K562 (cell line): ENCODE measurements at regions not wholly inside any gene's neighbourhood (a gene's known extent, or its start where the extent isn't known, plus 50 kb on each side); places are given as distances from the start of the nearest gene placed in this dataset.

Experiments used
- EGR1 ChIP-seq: fragments of 450-650 bp; conservative IDR thresholded peaks from 2 replicates; pipeline ENCODE4 v1.6.1; 2017; ENCODE audit warnings: mild to moderate bottlenecking
- KDM2B ChIP-seq: fragments of 250-450 bp; sonication (Bioruptor Pico); IDR thresholded peaks from 2 replicates; pipeline ENCODE4 v1.8.0; 2021; ENCODE audit warnings: mild to moderate bottlenecking, moderate library complexity
- PHTF2 ChIP-seq: fragments of 250-450 bp; sonication (Bioruptor Pico); IDR thresholded peaks from 2 replicates; pipeline ENCODE4 v1.5.0; 2021; ENCODE audit warnings: mild to moderate bottlenecking
- SMARCA4 ChIP-seq: fragments of 450-650 bp; IDR thresholded peaks from 2 replicates; pipeline ENCODE4 v1.6.1; 2016
- ZNF318 ChIP-seq, 2 experiments: fragments of 450-650 bp; IDR thresholded peaks; 2 replicates each; pipeline ENCODE4 v1.6.1; 2016; ENCODE audit warnings: mild to moderate bottlenecking in 2 of 2, borderline replicate concordance in 1 of 2, low read depth in 1 of 2, moderate library complexity in 1 of 2
- ZNF512 ChIP-seq: IDR thresholded peaks from 2 replicates; pipeline ENCODE4 v1.6.1; 2016; ENCODE audit warnings: missing genetic modification characterization, missing compliant biosample characterization

DNA sequence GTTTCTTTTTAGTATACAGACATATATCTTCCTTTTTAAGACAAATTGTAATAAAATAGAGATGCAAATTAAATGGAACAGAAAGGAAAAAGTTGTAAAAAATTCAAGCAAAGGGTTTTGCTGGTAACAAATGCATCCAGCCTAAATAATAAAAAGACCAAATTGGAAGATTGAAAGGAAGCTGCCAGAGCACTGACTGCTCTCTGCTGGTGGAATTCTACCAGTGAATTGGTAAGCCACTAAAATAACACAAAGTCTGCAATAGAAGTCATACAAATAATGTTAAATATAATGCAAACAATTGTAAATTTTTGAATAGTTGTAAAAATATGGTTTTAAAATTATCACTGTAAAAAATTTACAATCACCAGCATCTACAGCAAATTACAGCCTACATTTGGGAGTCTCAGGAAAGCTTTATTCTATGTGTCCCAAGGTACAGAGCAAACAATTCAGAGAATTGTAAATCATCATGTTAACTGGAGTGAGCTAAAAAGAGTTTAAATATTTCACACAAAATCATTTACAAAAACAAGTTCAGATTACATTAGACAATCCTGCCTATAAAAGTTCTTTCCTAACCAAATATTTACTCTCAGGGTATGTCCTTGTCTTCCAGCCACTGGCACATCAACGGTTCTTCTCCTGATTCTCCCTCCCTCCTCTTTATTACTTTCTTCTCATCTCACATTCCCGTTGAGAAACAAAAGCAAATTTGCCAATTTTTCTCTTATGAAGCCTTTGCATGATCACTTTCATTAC is 1322.5 kb downstream of the PCDH7 start (continued):
- TF ChIP-seq ZNF318 (IDR thresholded peaks at IDR 0.05; ENCODE audit: borderline replicate concordance in 1 of 2, low read depth in 1 of 2) (no peak), ZNF512 (tag) (no peak), PHTF2 (no peak), EGR1 (no peak), SMARCA4 (no peak), KDM2B (CRISPR knock-in tag) (no peak)
